CD8-positive, alpha-beta memory T cell (primary cell): ENCODE measurements at regions not wholly inside any gene's neighbourhood (a gene's known extent, or its start where the extent isn't known, plus 50 kb on each side); places are given as distances from the start of the nearest gene placed in this dataset.
"Not testable (repeated sequence)": the region's sequence is repeated elsewhere in the genome, so short reads cannot be mapped to it uniquely, and the experiment has no call there.

Experiments
- CTCF ChIA-PET: fragments of 350-600 bp; sonication (Branson Sonifier 250); formaldehyde crosslinking; loops from one replicate; lab custom pipeline; 2021; ENCODE audit warnings: antibody characterized with exemption; lab: Charles Lee
- POLR2A ChIA-PET: fragments of 350-600 bp; sonication (Branson Sonifier 250); formaldehyde crosslinking; loops from one replicate; lab custom pipeline; 2021; ENCODE audit warnings: antibody characterized with exemption; lab: Charles Lee
- DNase-seq, 5 donors: peaks; one replicate each; pipeline versions ENCODE4 v3.0.0 to v3.0.0-alpha.2; 2020 to 2022; ENCODE audit warnings: mixed read lengths in 1 of 5
- H3K27ac ChIP-seq: one replicate; pipeline ENCODE4 v1.7.0; 2013; ENCODE audit warnings: low read depth, mild to moderate bottlenecking, low read length, moderate library complexity
- H3K27me3 ChIP-seq: 2 replicates; pipeline ENCODE4 v1.7.0; 2013; ENCODE audit warnings: low read length, mild to moderate bottlenecking; ENCODE audit not compliant: insufficient read depth, poor library complexity, severe bottlenecking
- H3K36me3 ChIP-seq: 2 replicates; pipeline ENCODE4 v1.7.0; 2013; ENCODE audit warnings: mild to moderate bottlenecking, low read length, moderate library complexity; ENCODE audit not compliant: insufficient read depth
- H3K4me1 ChIP-seq: 2 replicates; pipeline ENCODE4 v1.7.0; 2013; ENCODE audit warnings: mild to moderate bottlenecking, low read length, moderate library complexity; ENCODE audit not compliant: insufficient read depth
- H3K4me3 ChIP-seq: 2 replicates; pipeline ENCODE4 v1.7.0; 2013; ENCODE audit warnings: mild to moderate bottlenecking, low read length
- H3K9me3 ChIP-seq: 2 replicates; pipeline ENCODE4 v1.7.0; 2013; ENCODE audit warnings: mild to moderate bottlenecking, low read length
- H3K27ac Mint-ChIP-seq, 8 donors: one replicate each; pipeline ENCODE4 v1.8.0; 2020 to 2021; ENCODE audit warnings: mixed read lengths in 8 of 8, mild to moderate bottlenecking in 6 of 8, inconsistent platforms in 3 of 8, moderate library complexity in 3 of 8
- H3K27me3 Mint-ChIP-seq, 2 donors: one replicate each; pipeline ENCODE4 v1.8.0; 2020 to 2021; ENCODE audit warnings: mixed read lengths in 2 of 2, mild to moderate bottlenecking in 1 of 2, moderate library complexity in 1 of 2
- H3K36me3 Mint-ChIP-seq, 3 donors: one replicate each; pipeline ENCODE4 v1.8.0; 2020 to 2021; ENCODE audit warnings: mixed read lengths in 3 of 3, inconsistent platforms in 1 of 3, mild to moderate bottlenecking in 1 of 3
- H3K4me1 Mint-ChIP-seq, 3 donors: one replicate each; pipeline ENCODE4 v1.8.0; 2020 to 2021; ENCODE audit warnings: mixed read lengths in 3 of 3, inconsistent platforms in 1 of 3, mild to moderate bottlenecking in 1 of 3
- H3K4me3 Mint-ChIP-seq, 7 donors: one replicate each; pipeline ENCODE4 v1.8.0; 2020 to 2021; ENCODE audit warnings: mixed read lengths in 7 of 7, mild to moderate bottlenecking in 6 of 7, moderate library complexity in 4 of 7, inconsistent platforms in 2 of 7
- H3K9me3 Mint-ChIP-seq, 5 donors: one replicate each; pipeline ENCODE4 v1.8.0; 2020 to 2022; ENCODE audit warnings: mixed read lengths in 5 of 5, mild to moderate bottlenecking in 3 of 5, moderate library complexity in 2 of 5, inconsistent platforms in 1 of 5

DNA sequence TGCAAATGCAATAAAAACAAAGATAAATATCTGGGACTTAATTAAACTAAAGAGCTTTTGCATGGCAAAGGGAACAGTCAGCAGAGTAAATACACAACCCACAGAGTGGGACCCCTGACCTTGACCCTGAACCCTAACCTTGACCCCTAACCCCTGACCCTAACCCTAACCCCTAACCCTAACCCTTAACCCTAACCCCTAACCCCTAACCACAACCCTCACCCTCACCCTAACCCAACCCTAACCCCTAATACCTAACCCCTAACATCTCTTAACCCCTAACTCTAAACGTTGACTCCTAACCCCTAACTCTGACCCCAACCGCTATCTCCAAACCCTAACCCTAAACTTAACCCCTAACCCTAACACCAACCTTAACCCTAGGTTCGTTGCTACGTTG, 64.9 kb upstream of the GPR39 start:
- DNase-seq, H3K27me3 ChIP-seq, H3K27ac Mint-ChIP-seq, H3K36me3 Mint-ChIP-seq, CTCF ChIA-PET, H3K9me3 Mint-ChIP-seq, H3K4me3 ChIP-seq, H3K4me1 Mint-ChIP-seq, H3K4me3 Mint-ChIP-seq, H3K27me3 Mint-ChIP-seq, H3K9me3 ChIP-seq, H3K36me3 ChIP-seq, H3K27ac ChIP-seq, POLR2A ChIA-PET, H3K4me1 ChIP-seq: not testable (repeated sequence)

DNA sequence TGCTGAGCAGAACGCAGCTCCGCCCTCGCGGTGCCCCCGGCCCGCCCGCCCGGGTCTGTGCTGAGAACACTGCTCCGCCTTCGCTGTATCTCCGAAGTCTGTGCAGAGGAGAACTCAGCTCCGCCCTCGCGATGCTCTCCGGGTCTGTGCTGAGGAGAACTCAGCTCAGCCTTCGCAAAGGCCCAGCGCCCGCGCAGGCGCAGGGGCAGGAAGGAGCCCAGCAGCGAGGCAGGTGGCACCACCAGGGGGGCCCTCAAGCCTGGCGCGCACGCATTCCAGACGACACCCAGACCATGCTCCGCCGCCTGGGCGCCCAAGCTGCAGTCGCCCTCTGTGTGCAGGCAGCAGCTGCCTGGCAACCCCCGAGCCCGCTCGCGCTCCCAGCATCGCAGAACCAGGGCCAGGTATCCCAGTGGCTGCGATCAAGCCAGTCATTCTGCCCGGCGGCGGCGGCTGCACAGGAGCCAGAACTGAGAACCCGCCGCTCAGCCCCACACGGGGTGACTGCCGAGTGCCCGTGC, 64.1 kb upstream of the GPR39 start:
- DNase-seq, POLR2A ChIA-PET, CTCF ChIA-PET, H3K27ac Mint-ChIP-seq, H3K27me3 Mint-ChIP-seq, H3K4me3 Mint-ChIP-seq, H3K27me3 ChIP-seq, H3K9me3 Mint-ChIP-seq, H3K27ac ChIP-seq, H3K4me1 ChIP-seq, H3K36me3 ChIP-seq, H3K36me3 Mint-ChIP-seq, H3K4me1 Mint-ChIP-seq, H3K9me3 ChIP-seq, H3K4me3 ChIP-seq: not testable (repeated sequence)

GRCh38 chr2:132353380-132353779, 63.2 kb upstream of the GPR39 start:
- H3K4me1 Mint-ChIP-seq, H3K4me1 ChIP-seq, POLR2A ChIA-PET, H3K36me3 ChIP-seq, H3K9me3 Mint-ChIP-seq, CTCF ChIA-PET, H3K9me3 ChIP-seq, H3K36me3 Mint-ChIP-seq, H3K27me3 ChIP-seq, H3K27ac Mint-ChIP-seq, H3K27ac ChIP-seq, DNase-seq, H3K27me3 Mint-ChIP-seq, H3K4me3 Mint-ChIP-seq, H3K4me3 ChIP-seq: not testable (repeated sequence)

GRCh38 chr2:132360964-132361363, 55.6 kb upstream of the GPR39 start:
- POLR2A ChIA-PET, H3K36me3 Mint-ChIP-seq, H3K27me3 ChIP-seq, H3K27me3 Mint-ChIP-seq, H3K36me3 ChIP-seq, CTCF ChIA-PET, DNase-seq, H3K4me3 ChIP-seq, H3K27ac ChIP-seq, H3K27ac Mint-ChIP-seq, H3K4me1 Mint-ChIP-seq, H3K4me1 ChIP-seq, H3K9me3 ChIP-seq, H3K4me3 Mint-ChIP-seq: not testable (repeated sequence)
- peaks cover 4 to 19% (median 9%) of the 10 kb centered on the region in 5 donors for H3K9me3 Mint-ChIP-seq

DNA sequence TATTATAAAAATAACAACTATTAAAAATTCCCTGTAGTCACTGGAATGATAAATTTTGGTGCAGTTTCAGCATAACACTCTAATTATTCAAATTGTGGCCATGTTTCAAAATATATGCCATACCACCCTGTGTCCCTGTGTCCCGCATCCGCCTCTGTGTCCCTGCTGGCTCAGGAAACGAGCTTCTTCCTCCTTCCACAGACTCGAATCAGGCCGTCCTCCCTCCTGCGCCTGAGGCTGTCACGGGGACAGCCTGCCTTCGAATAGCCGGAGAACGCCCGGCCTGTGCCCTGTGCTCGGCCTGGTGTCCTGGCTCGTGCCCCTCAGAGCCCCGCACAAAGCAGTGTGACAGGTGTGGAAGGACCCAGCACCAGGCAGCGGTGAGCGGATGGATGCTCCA, 55.1 kb upstream of the GPR39 start:
- H3K9me3 ChIP-seq, H3K36me3 ChIP-seq, H3K27me3 ChIP-seq, POLR2A ChIA-PET, H3K36me3 Mint-ChIP-seq, H3K27me3 Mint-ChIP-seq, H3K27ac ChIP-seq, H3K27ac Mint-ChIP-seq, CTCF ChIA-PET, H3K4me1 ChIP-seq, H3K4me3 Mint-ChIP-seq, H3K4me1 Mint-ChIP-seq, DNase-seq, H3K4me3 ChIP-seq: not testable (repeated sequence)
- H3K9me3 Mint-ChIP-seq, result peaks cover 4 to 19% (median 11%) of the 10 kb centered on the region in 5 donors

- H3K27ac Mint-ChIP-seq, H3K4me3 Mint-ChIP-seq, H3K4me1 ChIP-seq, H3K36me3 Mint-ChIP-seq, H3K27me3 Mint-ChIP-seq, CTCF ChIA-PET, H3K27ac ChIP-seq, H3K27me3 ChIP-seq, POLR2A ChIA-PET, DNase-seq, H3K36me3 ChIP-seq, H3K4me1 Mint-ChIP-seq, H3K9me3 ChIP-seq, H3K4me3 ChIP-seq: not testable (repeated sequence)
- peaks cover 4 to 21% (median 11%) of the 10 kb centered on the region in 5 donors for H3K9me3 Mint-ChIP-seq
Measured at GRCh38 chr2:132363352-132363751, 53.3 kb upstream of the GPR39 start.

- H3K4me3 ChIP-seq, H3K4me1 ChIP-seq, H3K27me3 ChIP-seq, H3K36me3 ChIP-seq, DNase-seq, H3K4me1 Mint-ChIP-seq, H3K36me3 Mint-ChIP-seq, CTCF ChIA-PET, H3K4me3 Mint-ChIP-seq, H3K27ac ChIP-seq, H3K27ac Mint-ChIP-seq, H3K27me3 Mint-ChIP-seq, H3K9me3 ChIP-seq, POLR2A ChIA-PET: not testable (repeated sequence)
- peaks cover 0 to 14% (median 4%) of the 10 kb centered on the region in 5 donors for H3K9me3 Mint-ChIP-seq
Measured at GRCh38 chr2:132365963-132366362, 50.6 kb upstream of the GPR39 start.

DNA sequence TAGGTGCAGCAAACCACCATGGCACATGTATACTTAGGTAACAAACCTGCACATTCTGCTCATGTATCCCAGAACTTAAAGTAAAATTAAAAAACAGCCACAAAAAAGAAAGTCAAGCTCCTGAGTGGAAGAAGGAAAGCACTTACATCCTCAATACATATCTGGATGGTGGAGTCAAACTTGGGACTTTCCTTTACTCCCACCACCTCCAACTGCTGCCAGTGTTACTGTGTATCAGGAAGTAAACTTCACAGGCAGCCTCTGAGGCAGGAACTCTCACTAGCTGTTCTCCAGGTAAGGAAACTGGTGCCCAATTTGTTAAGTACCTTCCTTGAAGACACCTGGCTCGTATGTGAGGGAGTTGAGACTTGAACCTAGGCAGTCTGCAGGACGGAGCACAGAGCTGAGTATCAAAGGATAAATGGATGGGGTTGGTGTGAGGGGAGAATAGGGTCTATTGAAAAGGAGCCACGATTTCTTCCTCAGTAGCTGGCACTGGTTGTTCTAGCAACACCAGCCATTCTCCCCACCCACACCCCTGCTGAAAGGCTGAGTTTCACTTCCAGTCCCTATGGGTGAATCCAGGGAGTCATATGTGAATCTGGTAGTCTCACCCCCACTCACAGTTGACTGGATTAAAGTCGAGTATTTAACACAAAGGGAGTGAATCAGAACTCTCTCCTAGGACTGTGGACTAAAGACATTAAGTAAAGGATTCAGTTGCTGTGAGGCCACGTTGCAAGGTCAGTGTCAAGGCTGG, 50.0 kb upstream of the GPR39 start:
- H3K9me3 ChIP-seq, result no peaks in the 10 kb centered on the region
- no peak overlapping the region for H3K4me3 ChIP-seq
- no peak overlapping the region for H3K27ac ChIP-seq
- no peaks in the 10 kb centered on the region for H3K36me3 Mint-ChIP-seq
- no peak overlapping the region for H3K27ac Mint-ChIP-seq
- POLR2A ChIA-PET, result no interaction called here
- no peaks in the 10 kb centered on the region for H3K36me3 ChIP-seq
- CTCF ChIA-PET, result no interaction called here
- H3K4me1 ChIP-seq, result no peaks in the 10 kb centered on the region
- H3K4me1 Mint-ChIP-seq, result no peaks in the 10 kb centered on the region
- no peaks in the 10 kb centered on the region for H3K27me3 Mint-ChIP-seq
- DNase-seq, result no peak
- H3K27me3 ChIP-seq, result no peaks in the 10 kb centered on the region
- H3K4me3 Mint-ChIP-seq, result no peak overlapping the region
- peaks cover 0 to 14% (median 6%) of the 10 kb centered on the region in 5 donors for H3K9me3 Mint-ChIP-seq
